ENCODE measurements at regions not wholly inside any gene's neighbourhood (a gene's known extent, or its start where the extent isn't known, plus 50 kb on each side); places are given as distances from the start of the nearest gene placed in this dataset.
"Not testable (repeated sequence)": the region's sequence is repeated elsewhere in the genome, so short reads cannot be mapped to it uniquely, and the experiment has no call there.

GRCh38 chr1:213457186-213457585 is 406.1 kb downstream of the RPS6KC1 start:
- Histone ChIP-seq H3K9me3 (ENCODE audit: control extremely low read depth in 1 of 5, control insufficient read depth in 4 of 5, insufficient read depth in 2 of 5, low read depth in 1 of 5, low read length in 4 of 5) (no peaks in the 10 kb centered on the region), H3K36me3 (ENCODE audit: control insufficient read depth in 4 of 4, insufficient read depth in 4 of 4, low read length in 3 of 4) (no peaks in the 10 kb centered on the region), H3K4me3 (ENCODE audit: control insufficient read depth in 1 of 7, extremely low read depth in 1 of 7, insufficient read depth in 4 of 7, low read depth in 2 of 7, low read length in 6 of 7) (no peak overlapping the region), H3K4me1 (ENCODE audit: control extremely low read depth in 1 of 4, control insufficient read depth in 4 of 4, insufficient read depth in 4 of 4, low read length in 3 of 4) (no peaks in the 10 kb centered on the region), H3K27me3 (replicated peaks in 2 of 5; ENCODE audit: control insufficient read depth in 4 of 5, insufficient read depth in 5 of 5, low read length in 4 of 5) (no peaks in the 10 kb centered on the region), H3K27ac (ENCODE audit: insufficient read depth in 1 of 2, low read depth in 1 of 2, low read length in 2 of 2, poor library complexity in 1 of 2, severe bottlenecking in 2 of 2) (no peak overlapping the region)
- CTCF ChIA-PET, result no interaction called here
- WGBS (ENCODE audit: insufficient coverage), result 88% methylated on average over 4 of the region's 4 CpGs
- POLR2A ChIA-PET, result no interaction called here
- no peak for DNase-seq

- no peak for DNase-seq
- ChIA-PET POLR2A (no interaction called here), CTCF (no interaction called here)
- H3K27me3 ChIP-seq (replicated peaks in 2 of 5; ENCODE audit: control insufficient read depth in 4 of 5, insufficient read depth in 5 of 5, low read length in 4 of 5), result no peaks in the 10 kb centered on the region
- no peaks in the 10 kb centered on the region for H3K4me1 ChIP-seq (ENCODE audit: control extremely low read depth in 1 of 4, control insufficient read depth in 4 of 4, insufficient read depth in 4 of 4, low read length in 3 of 4)
- no peaks in the 10 kb centered on the region for H3K36me3 ChIP-seq (ENCODE audit: control insufficient read depth in 4 of 4, insufficient read depth in 4 of 4, low read length in 3 of 4)
- H3K27ac ChIP-seq (ENCODE audit: insufficient read depth in 1 of 2, low read depth in 1 of 2, low read length in 2 of 2, poor library complexity in 1 of 2, severe bottlenecking in 2 of 2), result no peak overlapping the region
- H3K9me3 ChIP-seq (ENCODE audit: control extremely low read depth in 1 of 5, control insufficient read depth in 4 of 5, insufficient read depth in 2 of 5, low read depth in 1 of 5, low read length in 4 of 5), result no peaks in the 10 kb centered on the region
- WGBS (ENCODE audit: insufficient coverage), result no CpG with 5 or more reads among the region's 2 CpGs
- no peak overlapping the region for H3K4me3 ChIP-seq (ENCODE audit: control insufficient read depth in 1 of 7, extremely low read depth in 1 of 7, insufficient read depth in 4 of 7, low read depth in 2 of 7, low read length in 6 of 7)
These were observed 406.7 kb downstream of the RPS6KC1 start for GRCh38 chr1:213457733-213458132.

- H3K36me3 ChIP-seq (ENCODE audit: control insufficient read depth in 4 of 4, insufficient read depth in 4 of 4, low read length in 3 of 4); POLR2A ChIA-PET; DNase-seq; H3K4me1 ChIP-seq (ENCODE audit: control extremely low read depth in 1 of 4, control insufficient read depth in 4 of 4, insufficient read depth in 4 of 4, low read length in 3 of 4); H3K4me3 ChIP-seq (ENCODE audit: control insufficient read depth in 1 of 7, extremely low read depth in 1 of 7, insufficient read depth in 4 of 7, low read depth in 2 of 7, low read length in 6 of 7); H3K27ac ChIP-seq (ENCODE audit: insufficient read depth in 1 of 2, low read depth in 1 of 2, low read length in 2 of 2, poor library complexity in 1 of 2, severe bottlenecking in 2 of 2); H3K27me3 ChIP-seq (replicated peaks in 2 of 5; ENCODE audit: control insufficient read depth in 4 of 5, insufficient read depth in 5 of 5, low read length in 4 of 5); H3K9me3 ChIP-seq (ENCODE audit: control extremely low read depth in 1 of 5, control insufficient read depth in 4 of 5, insufficient read depth in 2 of 5, low read depth in 1 of 5, low read length in 4 of 5); CTCF ChIA-PET: not testable (repeated sequence)
- 100% methylated on average over 1 of the region's 3 CpGs for WGBS (ENCODE audit: insufficient coverage)
These were observed 411.3 kb downstream of the RPS6KC1 start for GRCh38 chr1:213462374-213462773.

- Histone ChIP-seq H3K27me3 (replicated peaks in 2 of 5; ENCODE audit: control insufficient read depth in 4 of 5, insufficient read depth in 5 of 5, low read length in 4 of 5) (peaks cover 0 to 5% (median 0%) of the 10 kb centered on the region in 5 experiments), H3K36me3 (ENCODE audit: control insufficient read depth in 4 of 4, insufficient read depth in 4 of 4, low read length in 3 of 4) (no peaks in the 10 kb centered on the region), H3K4me3 (ENCODE audit: control insufficient read depth in 1 of 7, extremely low read depth in 1 of 7, insufficient read depth in 4 of 7, low read depth in 2 of 7, low read length in 6 of 7) (no peak overlapping the region), H3K4me1 (ENCODE audit: control extremely low read depth in 1 of 4, control insufficient read depth in 4 of 4, insufficient read depth in 4 of 4, low read length in 3 of 4) (no peaks in the 10 kb centered on the region), H3K27ac (ENCODE audit: insufficient read depth in 1 of 2, low read depth in 1 of 2, low read length in 2 of 2, poor library complexity in 1 of 2, severe bottlenecking in 2 of 2) (no peak overlapping the region), H3K9me3 (ENCODE audit: control extremely low read depth in 1 of 5, control insufficient read depth in 4 of 5, insufficient read depth in 2 of 5, low read depth in 1 of 5, low read length in 4 of 5) (no peaks in the 10 kb centered on the region)
- 78% methylated on average over 2 of the region's 2 CpGs for WGBS (ENCODE audit: insufficient coverage)
- DNase-seq, result no peak
- POLR2A ChIA-PET, result no interaction called here
- CTCF ChIA-PET, result no interaction called here
These were observed 413.9 kb downstream of the RPS6KC1 start for GRCh38 chr1:213464786-213465460.

GRCh38 chr1:213466541-213466940 is 415.5 kb downstream of the RPS6KC1 start:
- Histone ChIP-seq H3K4me1 (ENCODE audit: control extremely low read depth in 1 of 4, control insufficient read depth in 4 of 4, insufficient read depth in 4 of 4, low read length in 3 of 4) (no peaks in the 10 kb centered on the region), H3K9me3 (ENCODE audit: control extremely low read depth in 1 of 5, control insufficient read depth in 4 of 5, insufficient read depth in 2 of 5, low read depth in 1 of 5, low read length in 4 of 5) (no peaks in the 10 kb centered on the region), H3K27me3 (replicated peaks in 2 of 5; ENCODE audit: control insufficient read depth in 4 of 5, insufficient read depth in 5 of 5, low read length in 4 of 5) (peaks cover 0 to 5% (median 0%) of the 10 kb centered on the region in 5 experiments), H3K36me3 (ENCODE audit: control insufficient read depth in 4 of 4, insufficient read depth in 4 of 4, low read length in 3 of 4) (no peaks in the 10 kb centered on the region), H3K4me3 (ENCODE audit: control insufficient read depth in 1 of 7, extremely low read depth in 1 of 7, insufficient read depth in 4 of 7, low read depth in 2 of 7, low read length in 6 of 7) (no peak overlapping the region), H3K27ac (ENCODE audit: insufficient read depth in 1 of 2, low read depth in 1 of 2, low read length in 2 of 2, poor library complexity in 1 of 2, severe bottlenecking in 2 of 2) (no peak overlapping the region)
- CTCF ChIA-PET, result no interaction called here
- no peak for DNase-seq
- POLR2A ChIA-PET, result no interaction called here

GRCh38 chr1:213474054-213474453 is 423.0 kb downstream of the RPS6KC1 start:
- H3K36me3 ChIP-seq (ENCODE audit: control insufficient read depth in 4 of 4, insufficient read depth in 4 of 4, low read length in 3 of 4), result no peaks in the 10 kb centered on the region
- no peak overlapping the region for H3K4me3 ChIP-seq (ENCODE audit: control insufficient read depth in 1 of 7, extremely low read depth in 1 of 7, insufficient read depth in 4 of 7, low read depth in 2 of 7, low read length in 6 of 7)
- 86% methylated on average over 5 of the region's 7 CpGs for WGBS (ENCODE audit: insufficient coverage)
- H3K27me3 ChIP-seq (replicated peaks in 2 of 5; ENCODE audit: control insufficient read depth in 4 of 5, insufficient read depth in 5 of 5, low read length in 4 of 5), result no peaks in the 10 kb centered on the region
- no peak for DNase-seq
- H3K9me3 ChIP-seq (ENCODE audit: control extremely low read depth in 1 of 5, control insufficient read depth in 4 of 5, insufficient read depth in 2 of 5, low read depth in 1 of 5, low read length in 4 of 5), result no peaks in the 10 kb centered on the region
- CTCF ChIA-PET, result no interaction called here
- POLR2A ChIA-PET, result no interaction called here
- H3K4me1 ChIP-seq (ENCODE audit: control extremely low read depth in 1 of 4, control insufficient read depth in 4 of 4, insufficient read depth in 4 of 4, low read length in 3 of 4), result no peaks in the 10 kb centered on the region
- H3K27ac ChIP-seq (ENCODE audit: insufficient read depth in 1 of 2, low read depth in 1 of 2, low read length in 2 of 2, poor library complexity in 1 of 2, severe bottlenecking in 2 of 2), result no peak overlapping the region

GRCh38 chr1:213481395-213481794 is 430.4 kb downstream of the RPS6KC1 start:
- POLR2A ChIA-PET, result no interaction called here
- no peaks in the 10 kb centered on the region for H3K9me3 ChIP-seq (ENCODE audit: control extremely low read depth in 1 of 5, control insufficient read depth in 4 of 5, insufficient read depth in 2 of 5, low read depth in 1 of 5, low read length in 4 of 5)
- CTCF ChIA-PET, result no interaction called here
- no peaks in the 10 kb centered on the region for H3K27me3 ChIP-seq (replicated peaks in 2 of 5; ENCODE audit: control insufficient read depth in 4 of 5, insufficient read depth in 5 of 5, low read length in 4 of 5)
- H3K27ac ChIP-seq (ENCODE audit: insufficient read depth in 1 of 2, low read depth in 1 of 2, low read length in 2 of 2, poor library complexity in 1 of 2, severe bottlenecking in 2 of 2), result no peak overlapping the region
- no peak for DNase-seq
- H3K4me1 ChIP-seq (ENCODE audit: control extremely low read depth in 1 of 4, control insufficient read depth in 4 of 4, insufficient read depth in 4 of 4, low read length in 3 of 4), result no peaks in the 10 kb centered on the region
- no peaks in the 10 kb centered on the region for H3K36me3 ChIP-seq (ENCODE audit: control insufficient read depth in 4 of 4, insufficient read depth in 4 of 4, low read length in 3 of 4)
- no peak overlapping the region for H3K4me3 ChIP-seq (ENCODE audit: control insufficient read depth in 1 of 7, extremely low read depth in 1 of 7, insufficient read depth in 4 of 7, low read depth in 2 of 7, low read length in 6 of 7)
- no CpG with 5 or more reads among the region's 2 CpGs for whole genome bisulfite sequencing (ENCODE audit: insufficient coverage)

All from common myeloid progenitor, CD34-positive (primary cell).